ENCODE measurements at regions not wholly inside any gene's neighbourhood (a gene's known extent, or its start where the extent isn't known, plus 50 kb on each side); places are given as distances from the start of the nearest gene placed in this dataset.

DNA sequence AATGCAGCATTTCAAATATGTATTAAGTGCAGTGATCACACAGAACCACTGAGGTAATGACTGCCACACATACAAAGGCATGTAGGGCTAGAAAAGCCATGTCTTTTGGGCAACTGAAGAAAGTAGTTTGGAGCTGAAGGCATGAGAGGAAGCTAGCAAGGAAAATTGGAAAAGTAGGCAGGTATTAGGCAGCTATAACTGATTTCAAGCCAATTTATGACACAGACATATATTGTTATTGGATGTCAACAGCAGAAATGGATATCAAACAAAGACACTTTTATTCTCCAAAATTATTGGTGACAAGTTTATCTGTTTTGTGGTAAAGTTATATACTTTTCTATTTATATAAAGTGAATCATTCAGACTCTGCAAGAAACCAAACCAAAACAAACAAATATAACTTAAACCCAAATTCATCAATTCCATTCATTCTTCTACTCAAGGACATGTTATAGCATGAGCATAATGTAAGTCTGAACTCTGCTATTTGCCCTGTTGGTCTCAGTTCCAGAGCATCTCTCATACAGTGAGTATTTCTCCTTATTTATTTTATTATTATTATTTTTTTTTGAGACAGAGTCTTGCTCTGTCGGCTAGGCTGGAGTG is 307.4 kb upstream of the COL8A1 start:
- DNase-seq (ENCODE audit: low read depth), result peak; percentile 61
- TF ChIP-seq, protein P1, sequence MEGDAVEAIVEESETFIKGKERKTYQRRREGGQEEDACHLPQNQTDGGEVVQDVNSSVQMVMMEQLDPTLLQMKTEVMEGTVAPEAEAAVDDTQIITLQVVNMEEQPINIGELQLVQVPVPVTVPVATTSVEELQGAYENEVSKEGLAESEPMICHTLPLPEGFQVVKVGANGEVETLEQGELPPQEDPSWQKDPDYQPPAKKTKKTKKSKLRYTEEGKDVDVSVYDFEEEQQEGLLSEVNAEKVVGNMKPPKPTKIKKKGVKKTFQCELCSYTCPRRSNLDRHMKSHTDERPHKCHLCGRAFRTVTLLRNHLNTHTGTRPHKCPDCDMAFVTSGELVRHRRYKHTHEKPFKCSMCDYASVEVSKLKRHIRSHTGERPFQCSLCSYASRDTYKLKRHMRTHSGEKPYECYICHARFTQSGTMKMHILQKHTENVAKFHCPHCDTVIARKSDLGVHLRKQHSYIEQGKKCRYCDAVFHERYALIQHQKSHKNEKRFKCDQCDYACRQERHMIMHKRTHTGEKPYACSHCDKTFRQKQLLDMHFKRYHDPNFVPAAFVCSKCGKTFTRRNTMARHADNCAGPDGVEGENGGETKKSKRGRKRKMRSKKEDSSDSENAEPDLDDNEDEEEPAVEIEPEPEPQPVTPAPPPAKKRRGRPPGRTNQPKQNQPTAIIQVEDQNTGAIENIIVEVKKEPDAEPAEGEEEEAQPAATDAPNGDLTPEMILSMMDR (conservative IDR thresholded peaks at IDR 0.05; ENCODE audit: low read depth, low read length), result no peak

DNA sequence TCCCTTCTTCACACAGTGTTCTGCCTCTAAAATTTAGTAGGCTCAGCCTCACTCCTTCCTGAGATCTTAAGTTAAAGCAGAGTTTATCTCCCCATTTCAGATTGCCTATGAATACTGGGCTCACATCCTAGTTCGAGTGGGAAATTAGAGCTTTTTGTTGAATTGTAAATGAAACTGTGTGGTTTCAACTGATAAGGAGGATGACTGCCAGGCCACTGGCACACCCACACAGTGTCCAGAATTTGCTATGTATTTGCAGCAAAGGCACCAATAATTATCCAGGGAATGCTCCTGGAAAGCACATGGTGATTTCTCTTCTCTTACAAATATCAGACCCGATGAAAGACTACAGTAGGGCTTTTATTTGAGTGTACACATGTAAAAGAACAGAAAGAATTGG is 308.1 kb upstream of the COL8A1 start:
- TF ChIP-seq, protein P1 (conservative IDR thresholded peaks at IDR 0.05; ENCODE audit: low read depth, low read length), result no peak
- DNase-seq (ENCODE audit: low read depth), result peak; percentile 44
- no peak overlapping the region for H3K4me3 ChIP-seq (ENCODE audit: low read depth, low read length)

More for the DNA sequence above, 307.4 kb upstream of the COL8A1 start:
- H3K4me3 ChIP-seq (ENCODE audit: low read depth, low read length), result no peak overlapping the region

DNA sequence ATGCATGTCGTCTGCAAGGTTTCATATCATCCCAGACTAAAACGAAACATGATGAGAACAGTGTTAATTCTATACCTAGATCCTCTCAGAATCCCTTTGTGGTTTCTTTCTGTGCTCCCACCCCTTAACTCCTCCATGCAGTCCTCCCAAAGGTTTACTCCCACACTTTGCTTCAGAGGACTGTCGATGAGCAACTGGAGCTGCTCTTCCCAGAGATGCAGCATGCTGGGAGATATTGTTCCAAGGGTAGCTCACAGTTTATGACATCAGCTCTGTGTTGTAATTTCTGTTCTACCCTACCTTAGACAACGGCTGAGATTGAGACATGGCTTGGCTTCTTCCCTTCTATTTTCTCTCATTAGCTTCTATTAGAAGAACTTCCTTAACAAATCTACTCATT is 313.0 kb upstream of the COL8A1 start:
- H3K4me3 ChIP-seq (ENCODE audit: low read depth, low read length), result no peak overlapping the region
- peak; percentile 20 for DNase-seq (ENCODE audit: low read depth)
- TF ChIP-seq, protein P1 (conservative IDR thresholded peaks at IDR 0.05; ENCODE audit: low read depth, low read length), result no peak

DNA sequence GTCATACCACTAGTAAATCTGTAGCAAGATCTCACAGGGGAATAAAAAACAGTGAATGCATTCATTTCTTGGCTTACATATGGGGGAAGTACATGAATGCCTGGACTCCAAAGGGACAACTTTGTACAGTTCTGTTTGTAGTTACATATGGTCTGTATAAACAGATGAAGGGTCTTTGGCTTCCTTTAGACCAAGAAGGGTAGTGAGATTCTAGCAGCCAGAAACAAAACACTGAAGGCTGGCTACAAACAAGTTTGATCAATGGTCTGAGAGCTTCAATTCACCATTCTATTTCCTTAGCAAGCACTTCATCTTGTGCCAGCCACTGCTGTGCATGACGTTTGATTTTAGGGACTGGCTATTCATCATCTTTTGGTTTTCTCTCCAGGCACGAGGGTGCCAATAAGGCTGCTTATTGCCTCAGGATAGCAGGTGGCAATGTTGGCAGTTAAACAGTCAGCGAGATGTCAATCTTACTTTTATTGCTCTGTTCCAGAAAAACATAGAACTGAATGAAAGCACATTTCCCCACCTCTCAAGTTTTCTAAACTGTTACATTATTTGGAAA is 313.7 kb upstream of the COL8A1 start:
- no peak overlapping the region for H3K4me3 ChIP-seq (ENCODE audit: low read depth, low read length)
- DNase-seq (ENCODE audit: low read depth), result no peak
- TF ChIP-seq, protein P1 (conservative IDR thresholded peaks at IDR 0.05; ENCODE audit: low read depth, low read length), result no peak

DNA sequence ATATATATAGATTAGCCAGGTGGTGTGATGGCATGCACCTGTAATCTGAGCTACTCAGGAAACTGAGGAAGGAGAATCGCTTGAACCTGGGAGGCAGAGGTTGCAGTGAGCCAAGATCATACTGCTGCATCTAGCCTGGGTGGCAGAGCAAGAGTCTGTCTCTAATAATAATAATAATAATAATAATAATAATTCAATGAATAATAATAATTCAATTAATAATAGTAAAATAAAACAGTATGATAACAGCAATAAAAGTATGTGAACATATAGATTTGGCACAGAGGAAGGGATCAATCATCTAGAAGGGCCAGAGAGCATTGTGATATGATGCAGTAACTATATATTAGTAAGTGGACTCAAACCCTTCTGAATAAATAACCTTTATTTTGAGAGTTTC is 314.5 kb upstream of the COL8A1 start:
- no peak for DNase-seq (ENCODE audit: low read depth)
- TF ChIP-seq, protein P1 (conservative IDR thresholded peaks at IDR 0.05; ENCODE audit: low read depth, low read length), result no peak
- H3K4me3 ChIP-seq (ENCODE audit: low read depth, low read length), result no peak overlapping the region

DNA sequence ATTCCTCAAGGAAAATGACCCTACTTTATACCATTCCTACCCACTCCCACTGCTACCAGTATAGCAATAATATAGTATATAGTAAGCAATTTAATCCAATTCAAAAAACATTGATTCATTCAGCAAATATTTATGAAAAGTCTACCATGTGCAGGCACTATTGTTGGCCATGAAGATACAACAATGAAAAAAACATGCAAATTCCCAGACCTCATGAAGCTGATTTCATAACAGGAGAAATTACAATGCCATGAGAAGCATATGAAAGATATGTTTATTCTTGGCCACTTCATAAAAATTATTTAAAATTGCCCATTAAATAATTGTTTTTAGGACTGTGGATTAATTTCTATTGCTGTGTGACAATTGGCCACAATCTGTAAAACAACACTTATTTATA is 315.8 kb upstream of the COL8A1 start:
- TF ChIP-seq, protein P1 (conservative IDR thresholded peaks at IDR 0.05; ENCODE audit: low read depth, low read length), result no peak
- no peak overlapping the region for H3K4me3 ChIP-seq (ENCODE audit: low read depth, low read length)
- DNase-seq (ENCODE audit: low read depth), result no peak

DNA sequence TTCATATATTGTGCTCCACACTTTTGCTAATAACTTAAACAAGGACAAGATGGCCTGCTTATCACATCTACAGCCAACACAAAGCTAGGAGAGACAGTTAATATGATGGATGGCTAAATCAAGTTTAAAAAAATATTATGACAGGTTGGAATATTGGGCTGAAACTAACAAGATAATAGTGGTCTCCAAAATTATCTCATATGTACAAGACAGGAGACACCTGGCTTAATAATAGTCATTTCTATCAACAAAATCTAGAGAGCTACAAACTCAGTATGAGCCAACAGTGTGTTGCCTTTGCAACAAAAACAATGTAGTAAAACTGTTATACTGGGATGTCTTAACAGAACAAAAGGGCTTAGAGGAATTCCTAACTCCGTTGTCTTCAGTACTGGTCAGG is 317.1 kb upstream of the COL8A1 start:
- H3K4me3 ChIP-seq (ENCODE audit: low read depth, low read length), result no peak overlapping the region
- DNase-seq (ENCODE audit: low read depth), result no peak
- TF ChIP-seq, protein P1 (conservative IDR thresholded peaks at IDR 0.05; ENCODE audit: low read depth, low read length), result no peak

All from choroid plexus epithelial cell (primary cell).